ENCODE measurements at regions not wholly inside any gene's neighbourhood (a gene's known extent, or its start where the extent isn't known, plus 50 kb on each side); places are given as distances from the start of the nearest gene placed in this dataset.

- H4K20me1 ChIP-seq (ENCODE audit: control insufficient read depth, extremely low read depth, insufficient read depth, low read length), result no peaks in the 10 kb centered on the region
- no peaks in the 10 kb centered on the region for H3K9me3 ChIP-seq (ENCODE audit: control insufficient read depth, insufficient read depth, low read depth, low read length)
- no peak for DNase-seq (ENCODE audit: low read depth in 2 of 2)
- no peak overlapping the region for H3K9ac ChIP-seq (ENCODE audit: insufficient read depth, low read length)
- H3K27ac ChIP-seq (ENCODE audit: insufficient read depth, low read length), result no peak overlapping the region
- peaks cover 2% of the 10 kb centered on the region for H3K4me1 ChIP-seq (ENCODE audit: control insufficient read depth, extremely low read depth, insufficient read depth, low read length)
- H3K79me2 ChIP-seq (ENCODE audit: control insufficient read depth, insufficient read depth, low read length), result no peaks in the 10 kb centered on the region
- H3K4me2 ChIP-seq (ENCODE audit: extremely low read depth, insufficient read depth, low read length), result no peak overlapping the region
- H3K27me3 ChIP-seq (ENCODE audit: control insufficient read depth, insufficient read depth, low read length), result no peaks in the 10 kb centered on the region
- no peaks in the 10 kb centered on the region for H3K36me3 ChIP-seq (ENCODE audit: control insufficient read depth, insufficient read depth, low read length)
- H2AFZ ChIP-seq (ENCODE audit: low read length), result no peak overlapping the region
- H3K4me3 ChIP-seq (replicated peaks in 1 of 4; ENCODE audit: control extremely low read depth in 1 of 4, insufficient read depth in 1 of 4, low read depth in 3 of 4, low read length in 4 of 4), result no peak overlapping the region
- TF ChIP-seq EZH2 (IDR thresholded peaks at IDR 0.05; ENCODE audit: low read length, missing control alignments) (no peak), CTCF (conservative IDR thresholded peaks at IDR 0.05 in 1 of 2, IDR thresholded peaks at IDR 0.05 in 1 of 2; ENCODE audit: low read depth in 1 of 2, low read length in 2 of 2) (no peak)
Measured at GRCh38 chr21:14870853-14871149, 194.0 kb downstream of the NRIP1 start.

GRCh38 chr21:14869984-14870852 lies 194.6 kb downstream of the NRIP1 start:
- Histone ChIP-seq H2AFZ (ENCODE audit: low read length) (no peak overlapping the region), H3K4me3 (replicated peaks in 1 of 4; ENCODE audit: control extremely low read depth in 1 of 4, insufficient read depth in 1 of 4, low read depth in 3 of 4, low read length in 4 of 4) (no peak overlapping the region), H3K4me1 (ENCODE audit: control insufficient read depth, extremely low read depth, insufficient read depth, low read length) (peaks cover 2% of the 10 kb centered on the region), H3K9me3 (ENCODE audit: control insufficient read depth, insufficient read depth, low read depth, low read length) (no peaks in the 10 kb centered on the region), H3K36me3 (ENCODE audit: control insufficient read depth, insufficient read depth, low read length) (no peaks in the 10 kb centered on the region), H3K9ac (ENCODE audit: insufficient read depth, low read length) (no peak overlapping the region), H3K79me2 (ENCODE audit: control insufficient read depth, insufficient read depth, low read length) (no peaks in the 10 kb centered on the region), H3K27ac (ENCODE audit: insufficient read depth, low read length) (no peak overlapping the region), H3K27me3 (ENCODE audit: control insufficient read depth, insufficient read depth, low read length) (no peaks in the 10 kb centered on the region), H3K4me2 (ENCODE audit: extremely low read depth, insufficient read depth, low read length) (no peak overlapping the region), H4K20me1 (ENCODE audit: control insufficient read depth, extremely low read depth, insufficient read depth, low read length) (no peaks in the 10 kb centered on the region)
- DNase-seq (ENCODE audit: low read depth in 2 of 2), result no peak
- no peak for TF ChIP-seq CTCF (conservative IDR thresholded peaks at IDR 0.05 in 1 of 2, IDR thresholded peaks at IDR 0.05 in 1 of 2; ENCODE audit: low read depth in 1 of 2, low read length in 2 of 2)

GRCh38 chr21:14866859-14867765 lies 197.7 kb downstream of the NRIP1 start:
- H3K4me3 ChIP-seq (replicated peaks in 1 of 4; ENCODE audit: control extremely low read depth in 1 of 4, insufficient read depth in 1 of 4, low read depth in 3 of 4, low read length in 4 of 4), result no peak overlapping the region
- no peaks in the 10 kb centered on the region for H3K36me3 ChIP-seq (ENCODE audit: control insufficient read depth, insufficient read depth, low read length)
- no peaks in the 10 kb centered on the region for H3K9me3 ChIP-seq (ENCODE audit: control insufficient read depth, insufficient read depth, low read depth, low read length)
- no peak overlapping the region for H3K9ac ChIP-seq (ENCODE audit: insufficient read depth, low read length)
- no peak for TF ChIP-seq EZH2 (IDR thresholded peaks at IDR 0.05; ENCODE audit: low read length, missing control alignments)
- no peak for DNase-seq (ENCODE audit: low read depth in 2 of 2)
- H3K4me1 ChIP-seq (ENCODE audit: control insufficient read depth, extremely low read depth, insufficient read depth, low read length), result peaks cover 6% of the 10 kb centered on the region
- H3K4me2 ChIP-seq (ENCODE audit: extremely low read depth, insufficient read depth, low read length), result no peak overlapping the region
- H3K27ac ChIP-seq (ENCODE audit: insufficient read depth, low read length), result no peak overlapping the region
- no peaks in the 10 kb centered on the region for H3K27me3 ChIP-seq (ENCODE audit: control insufficient read depth, insufficient read depth, low read length)
- H2AFZ ChIP-seq (ENCODE audit: low read length), result no peak overlapping the region
- H3K79me2 ChIP-seq (ENCODE audit: control insufficient read depth, insufficient read depth, low read length), result no peaks in the 10 kb centered on the region
- no peaks in the 10 kb centered on the region for H4K20me1 ChIP-seq (ENCODE audit: control insufficient read depth, extremely low read depth, insufficient read depth, low read length)

Data from fibroblast of lung (primary cell).